ENCODE measurements at regions not wholly inside any gene's neighbourhood (a gene's known extent, or its start where the extent isn't known, plus 50 kb on each side); places are given as distances from the start of the nearest gene placed in this dataset.

DNA sequence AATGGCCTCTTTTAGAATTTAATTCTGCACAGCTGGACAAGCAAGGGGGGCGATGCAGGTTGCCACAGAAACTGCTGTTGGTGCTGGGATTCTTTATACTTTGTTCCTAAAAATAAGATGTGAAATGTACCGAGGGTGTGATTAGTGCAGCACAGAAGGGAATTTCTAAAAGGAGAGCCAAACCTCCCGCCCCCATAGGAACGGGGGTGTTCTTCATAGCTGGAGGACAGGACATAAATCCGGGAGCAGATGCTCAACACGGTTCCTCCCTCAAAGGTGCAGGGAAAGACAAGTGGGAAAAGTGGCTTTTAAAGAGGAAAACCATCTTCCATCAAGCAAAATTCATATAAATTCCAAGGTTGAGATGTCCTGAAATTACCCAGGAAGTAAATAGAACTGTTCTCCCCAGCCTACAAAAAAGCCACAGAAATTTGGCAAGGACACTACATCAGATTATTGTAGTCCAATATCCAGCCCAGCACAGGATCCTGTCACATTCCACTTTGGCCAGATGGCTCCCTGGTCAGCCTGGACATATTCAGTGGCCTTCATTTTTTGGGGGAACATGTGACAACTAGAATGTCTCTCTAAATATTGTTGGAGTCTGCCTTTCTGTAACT is 51.4 kb upstream of the TMX1 start:
- TF ChIP-seq, protein P1, sequence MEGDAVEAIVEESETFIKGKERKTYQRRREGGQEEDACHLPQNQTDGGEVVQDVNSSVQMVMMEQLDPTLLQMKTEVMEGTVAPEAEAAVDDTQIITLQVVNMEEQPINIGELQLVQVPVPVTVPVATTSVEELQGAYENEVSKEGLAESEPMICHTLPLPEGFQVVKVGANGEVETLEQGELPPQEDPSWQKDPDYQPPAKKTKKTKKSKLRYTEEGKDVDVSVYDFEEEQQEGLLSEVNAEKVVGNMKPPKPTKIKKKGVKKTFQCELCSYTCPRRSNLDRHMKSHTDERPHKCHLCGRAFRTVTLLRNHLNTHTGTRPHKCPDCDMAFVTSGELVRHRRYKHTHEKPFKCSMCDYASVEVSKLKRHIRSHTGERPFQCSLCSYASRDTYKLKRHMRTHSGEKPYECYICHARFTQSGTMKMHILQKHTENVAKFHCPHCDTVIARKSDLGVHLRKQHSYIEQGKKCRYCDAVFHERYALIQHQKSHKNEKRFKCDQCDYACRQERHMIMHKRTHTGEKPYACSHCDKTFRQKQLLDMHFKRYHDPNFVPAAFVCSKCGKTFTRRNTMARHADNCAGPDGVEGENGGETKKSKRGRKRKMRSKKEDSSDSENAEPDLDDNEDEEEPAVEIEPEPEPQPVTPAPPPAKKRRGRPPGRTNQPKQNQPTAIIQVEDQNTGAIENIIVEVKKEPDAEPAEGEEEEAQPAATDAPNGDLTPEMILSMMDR (IDR thresholded peaks at IDR 0.05; ENCODE audit: extremely low read depth in 1 of 2, insufficient read depth in 1 of 2, low read depth in 1 of 2, low read length in 2 of 2) = no peak
- TF ChIP-seq EZH2 (IDR thresholded peaks at IDR 0.05; ENCODE audit: borderline replicate concordance, low read depth, low read length, severe bottlenecking) (no peak), POLR2A (IDR thresholded peaks at IDR 0.05; ENCODE audit: low read depth, low read length) (no peak), JUN (IDR thresholded peaks at IDR 0.05; ENCODE audit: borderline replicate concordance, insufficient read depth, insufficient read length, low read depth) (no peak), POLR2AphosphoS5 (IDR thresholded peaks at IDR 0.05; ENCODE audit: insufficient read depth, low read depth, low read length) (no peak), GATA2 (IDR thresholded peaks at IDR 0.05; ENCODE audit: insufficient read depth, insufficient read length, low read depth, low read length) (no peak), MYC (IDR thresholded peaks at IDR 0.05; ENCODE audit: low read depth, low read length) (no peak)
- TF ChIP-seq, protein P2, sequence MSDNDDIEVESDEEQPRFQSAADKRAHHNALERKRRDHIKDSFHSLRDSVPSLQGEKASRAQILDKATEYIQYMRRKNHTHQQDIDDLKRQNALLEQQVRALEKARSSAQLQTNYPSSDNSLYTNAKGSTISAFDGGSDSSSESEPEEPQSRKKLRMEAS (IDR thresholded peaks at IDR 0.05; ENCODE audit: insufficient read depth, insufficient read length) = no peak

Measured in endothelial cell of umbilical vein (primary cell).